GM21529 (cell line): ENCODE measurements at regions not wholly inside any gene's neighbourhood (a gene's known extent, or its start where the extent isn't known, plus 50 kb on each side); places are given as distances from the start of the nearest gene placed in this dataset.
A peak's percentile ranks its signal among the peaks of the same experiment; 100 is the strongest.
"Not testable (repeated sequence)": the region's sequence is repeated elsewhere in the genome, so short reads cannot be mapped to it uniquely, and the experiment has no call there.

ENCODE experiments used
- ATAC-seq: cut with Tn5 transposase; IDR thresholded peaks from one replicate; pipeline ENCODE4 v1.9.1; 2021; ENCODE audit not compliant: unreplicated experiment

GRCh38 chr5:62206150-62206829 lies 99.7 kb upstream of the KIF2A start:
- ATAC-seq = no peak

- no peak for ATAC-seq
Observed at GRCh38 chr5:62208218-62208852, 97.7 kb upstream of the KIF2A start.

GRCh38 chr5:62211405-62211804 lies 94.6 kb upstream of the KIF2A start:
- no peak for ATAC-seq

GRCh38 chr5:62212648-62213047 lies 93.4 kb upstream of the KIF2A start:
- no peak for ATAC-seq

GRCh38 chr5:62214701-62215100 lies 91.3 kb upstream of the KIF2A start:
- ATAC-seq = no peak

- not testable (repeated sequence) for ATAC-seq
Observed at GRCh38 chr5:62216603-62217002, 89.4 kb upstream of the KIF2A start.

GRCh38 chr5:62217095-62217494 lies 88.9 kb upstream of the KIF2A start:
- not testable (repeated sequence) for ATAC-seq

- ATAC-seq = not testable (repeated sequence)
Observed at GRCh38 chr5:62218860-62219259, 87.1 kb upstream of the KIF2A start.

GRCh38 chr5:62221881-62222280 lies 84.1 kb upstream of the KIF2A start:
- not testable (repeated sequence) for ATAC-seq

GRCh38 chr5:62222305-62222704 lies 83.7 kb upstream of the KIF2A start:
- ATAC-seq = not testable (repeated sequence)

GRCh38 chr5:62223312-62223670 lies 82.7 kb upstream of the KIF2A start:
- ATAC-seq = peak; percentile 94

GRCh38 chr5:62224987-62225601 lies 80.9 kb upstream of the KIF2A start:
- ATAC-seq = not testable (repeated sequence)

GRCh38 chr5:62230876-62231388 lies 75.1 kb upstream of the KIF2A start:
- ATAC-seq = not testable (repeated sequence)

GRCh38 chr5:62231576-62231975 lies 74.4 kb upstream of the KIF2A start:
- no peak for ATAC-seq

- not testable (repeated sequence) for ATAC-seq
Observed at GRCh38 chr5:62232218-62232617, 73.8 kb upstream of the KIF2A start.

GRCh38 chr5:62233083-62234046 lies 72.6 kb upstream of the KIF2A start:
- ATAC-seq = peak; percentile 63

GRCh38 chr5:62236593-62236992 lies 69.4 kb upstream of the KIF2A start:
- peak; percentile 53 for ATAC-seq

GRCh38 chr5:62237944-62238343 lies 68.1 kb upstream of the KIF2A start:
- ATAC-seq = not testable (repeated sequence)

- ATAC-seq = not testable (repeated sequence)
Observed at GRCh38 chr5:62238584-62238983, 67.4 kb upstream of the KIF2A start.

- not testable (repeated sequence) for ATAC-seq
Observed at GRCh38 chr5:62240494-62240893, 65.5 kb upstream of the KIF2A start.

GRCh38 chr5:62242000-62242399 lies 64.0 kb upstream of the KIF2A start:
- not testable (repeated sequence) for ATAC-seq
